GM23338 (cell line): ENCODE measurements at regions not wholly inside any gene's neighbourhood (a gene's known extent, or its start where the extent isn't known, plus 50 kb on each side); places are given as distances from the start of the nearest gene placed in this dataset.

Experiments
- TF ChIP-seq, protein P1 (sequence below), 2 experiments: fragments of 200-600 bp in 1 of 2; sonication (generic) in 1 of 2; conservative IDR thresholded peaks; 2 replicates each; pipeline versions ENCODE4 v1.5.1 to v1.6.1; 2016 to 2017; ENCODE audit warnings: antibody characterized with exemption in 2 of 2, low read depth in 2 of 2, mild to moderate bottlenecking in 2 of 2, moderate library complexity in 1 of 2
- TF ChIP-seq, protein P2 (sequence below): IDR thresholded peaks from 2 replicates; pipeline ENCODE4 v1.6.1; 2016; ENCODE audit warnings: antibody characterized with exemption

DNA sequence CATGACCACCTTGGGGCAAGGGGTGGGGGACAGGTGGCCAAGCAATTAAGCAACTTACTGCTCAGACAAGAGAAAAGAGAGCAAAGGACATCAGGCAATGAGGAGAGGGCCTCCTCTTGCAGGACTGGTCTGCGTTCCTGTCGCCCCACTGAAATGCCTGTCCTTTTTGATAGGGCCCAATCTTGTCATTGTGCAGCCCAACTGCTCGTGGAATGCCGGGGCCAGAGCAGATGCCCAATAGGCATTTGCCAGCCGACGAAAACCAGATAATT is 104.5 kb upstream of the SH3BP4 start:
- TF ChIP-seq, protein P1, sequence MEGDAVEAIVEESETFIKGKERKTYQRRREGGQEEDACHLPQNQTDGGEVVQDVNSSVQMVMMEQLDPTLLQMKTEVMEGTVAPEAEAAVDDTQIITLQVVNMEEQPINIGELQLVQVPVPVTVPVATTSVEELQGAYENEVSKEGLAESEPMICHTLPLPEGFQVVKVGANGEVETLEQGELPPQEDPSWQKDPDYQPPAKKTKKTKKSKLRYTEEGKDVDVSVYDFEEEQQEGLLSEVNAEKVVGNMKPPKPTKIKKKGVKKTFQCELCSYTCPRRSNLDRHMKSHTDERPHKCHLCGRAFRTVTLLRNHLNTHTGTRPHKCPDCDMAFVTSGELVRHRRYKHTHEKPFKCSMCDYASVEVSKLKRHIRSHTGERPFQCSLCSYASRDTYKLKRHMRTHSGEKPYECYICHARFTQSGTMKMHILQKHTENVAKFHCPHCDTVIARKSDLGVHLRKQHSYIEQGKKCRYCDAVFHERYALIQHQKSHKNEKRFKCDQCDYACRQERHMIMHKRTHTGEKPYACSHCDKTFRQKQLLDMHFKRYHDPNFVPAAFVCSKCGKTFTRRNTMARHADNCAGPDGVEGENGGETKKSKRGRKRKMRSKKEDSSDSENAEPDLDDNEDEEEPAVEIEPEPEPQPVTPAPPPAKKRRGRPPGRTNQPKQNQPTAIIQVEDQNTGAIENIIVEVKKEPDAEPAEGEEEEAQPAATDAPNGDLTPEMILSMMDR (conservative IDR thresholded peaks at IDR 0.05; ENCODE audit: low read depth in 2 of 2) = no peak
- TF ChIP-seq, protein P2, sequence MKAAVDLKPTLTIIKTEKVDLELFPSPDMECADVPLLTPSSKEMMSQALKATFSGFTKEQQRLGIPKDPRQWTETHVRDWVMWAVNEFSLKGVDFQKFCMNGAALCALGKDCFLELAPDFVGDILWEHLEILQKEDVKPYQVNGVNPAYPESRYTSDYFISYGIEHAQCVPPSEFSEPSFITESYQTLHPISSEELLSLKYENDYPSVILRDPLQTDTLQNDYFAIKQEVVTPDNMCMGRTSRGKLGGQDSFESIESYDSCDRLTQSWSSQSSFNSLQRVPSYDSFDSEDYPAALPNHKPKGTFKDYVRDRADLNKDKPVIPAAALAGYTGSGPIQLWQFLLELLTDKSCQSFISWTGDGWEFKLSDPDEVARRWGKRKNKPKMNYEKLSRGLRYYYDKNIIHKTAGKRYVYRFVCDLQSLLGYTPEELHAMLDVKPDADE = no peak
